SK-N-SH (cell line): ENCODE measurements at regions not wholly inside any gene's neighbourhood (a gene's known extent, or its start where the extent isn't known, plus 50 kb on each side); places are given as distances from the start of the nearest gene placed in this dataset.

ENCODE experiments used
- CTCF ChIA-PET: fragments of 300-600, 350-600 bp; formaldehyde crosslinking; extraction: SDS; loops from one replicate; lab custom pipeline; 2021; lab: Yijun Ruan, JAX
- POLR2A ChIA-PET: fragments of 350-600 bp; sonication (Branson Sonifier 250); formaldehyde crosslinking; extraction: SDS; loops from one replicate; lab custom pipeline; 2020; ENCODE audit warnings: antibody characterized with exemption, inconsistent platforms; lab: Yijun Ruan, JAX
- DNase-seq: peaks from one replicate; pipeline ENCODE4 v3.0.0; 2012
- H2AFZ ChIP-seq: fragments of 200-600 bp; sonication (generic); 2 replicates; pipeline ENCODE4 v1.8.1; 2016; ENCODE audit warnings: antibody characterized with exemption, mild to moderate bottlenecking, low read depth
- H3F3A ChIP-seq: fragments of 200-600 bp; sonication (generic); replicated peaks from 2 replicates; pipeline ENCODE3; 2016; ENCODE audit warnings: antibody characterized with exemption, mild to moderate bottlenecking; ENCODE audit not compliant: insufficient read depth
- H3K27ac ChIP-seq, 2 experiments: fragments of 200-500 bp in 1 of 2; fragments of 200-600 bp in 1 of 2; sonication (Bioruptor generic) in 1 of 2; sonication (generic), shearing (Covaris generic) in 1 of 2; 2 replicates each; pipeline versions ENCODE4 v1.5.1 to v1.6.1; 2014 to 2016; ENCODE audit warnings: low read depth in 2 of 2, inconsistent platforms in 1 of 2, low read length in 1 of 2, mild to moderate bottlenecking in 1 of 2, mixed read lengths in 1 of 2
- H3K27me3 ChIP-seq: fragments of 200-600 bp; sonication (generic), shearing (Covaris generic); 2 replicates; pipeline ENCODE4 v1.6.1; 2016; ENCODE audit warnings: mixed run types; ENCODE audit not compliant: insufficient read depth
- H3K36me3 ChIP-seq, 2 experiments: fragments of 200-500 bp in 1 of 2; fragments of 200-600 bp in 1 of 2; sonication (Bioruptor generic) in 1 of 2; sonication (generic) in 1 of 2; replicated peaks in 1 of 2; 2 replicates each; pipeline versions ENCODE3 to v1.5.1; 2014 to 2016; ENCODE audit warnings: low read length in 1 of 2, mild to moderate bottlenecking in 1 of 2; ENCODE audit not compliant: insufficient read depth in 2 of 2, control insufficient read depth in 1 of 2
- H3K4me1 ChIP-seq, 2 experiments: fragments of 200-500 bp in 1 of 2; fragments of 200-600 bp in 1 of 2; sonication (Bioruptor generic) in 1 of 2; sonication (generic), shearing (Covaris generic) in 1 of 2; 2 replicates each; pipeline versions ENCODE4 v1.5.1 to v1.6.1; 2014 to 2016; ENCODE audit warnings: low read depth in 1 of 2, low read length in 1 of 2, mixed run types in 1 of 2; ENCODE audit not compliant: insufficient read depth in 2 of 2, control insufficient read depth in 1 of 2
- H3K4me2 ChIP-seq: fragments of 200-600 bp; sonication (generic), shearing (Covaris generic); 2 replicates; pipeline ENCODE4 v1.6.1; 2017; ENCODE audit warnings: mixed run types
- H3K4me3 ChIP-seq, 2 experiments: fragments of 200-500 bp in 1 of 2; fragments of 200-600 bp in 1 of 2; sonication (Bioruptor generic) in 1 of 2; sonication (generic), shearing (Covaris generic) in 1 of 2; 2 replicates each; pipeline versions ENCODE4 v1.5.1 to v1.8.1; 2014 to 2016; ENCODE audit warnings: low read depth in 2 of 2, inconsistent platforms in 1 of 2, low read length in 1 of 2, mild to moderate bottlenecking in 1 of 2, mixed read lengths in 1 of 2, moderate library complexity in 1 of 2
- H3K79me2 ChIP-seq: fragments of 200-600 bp; sonication (generic); 2 replicates; pipeline ENCODE4 v1.8.1; 2017; ENCODE audit warnings: mild to moderate bottlenecking; ENCODE audit not compliant: insufficient read depth
- H3K9ac ChIP-seq: fragments of 200-600 bp; sonication (generic); 2 replicates; pipeline ENCODE4 v1.6.1; 2017; ENCODE audit warnings: mixed run types
- H3K9me2 ChIP-seq: fragments of 200-600 bp; sonication (generic); 2 replicates; pipeline ENCODE4 v1.6.1; 2017; ENCODE audit warnings: mixed run types
- H3K9me3 ChIP-seq: fragments of 200-600 bp; sonication (generic); 2 replicates; pipeline ENCODE4 v1.6.1; 2017; ENCODE audit warnings: mixed run types, mild to moderate bottlenecking, moderate library complexity
- H4K20me1 ChIP-seq: fragments of 200-600 bp; sonication (generic); 2 replicates; pipeline ENCODE4 v1.6.1; 2017; ENCODE audit warnings: mild to moderate bottlenecking, mixed run types; ENCODE audit not compliant: insufficient read depth
- CHD2 ChIP-seq: fragments of 150-350 bp; IDR thresholded peaks from 2 replicates; pipeline ENCODE4 v1.6.1; 2018; ENCODE audit warnings: low read length; ENCODE audit not compliant: partially characterized antibody
- CTCF ChIP-seq: fragments of 200-600 bp; sonication (generic); IDR thresholded peaks from 2 replicates; pipeline ENCODE4 v1.6.1; 2017; ENCODE audit warnings: antibody characterized with exemption, mild to moderate bottlenecking, moderate library complexity
- ELF1 ChIP-seq: IDR thresholded peaks from 2 replicates; pipeline ENCODE4 v1.4.0; 2012
- EZH2phosphoT487 ChIP-seq: fragments of 200-600 bp; sonication (generic); IDR thresholded peaks from 2 replicates; pipeline ENCODE4 v1.6.1; 2017; ENCODE audit warnings: low read depth, mixed run types, mild to moderate bottlenecking, antibody characterized with exemption, moderate library complexity, borderline replicate concordance
- FOSL2 ChIP-seq: IDR thresholded peaks from 2 replicates; pipeline ENCODE4 v1.4.0; 2012; ENCODE audit warnings: low read depth, mild to moderate bottlenecking, moderate library complexity, borderline replicate concordance
- GATA2 ChIP-seq: sonication (generic); formaldehyde crosslinking; IDR thresholded peaks from 2 replicates; pipeline ENCODE4 v1.5.0; 2020; ENCODE audit warnings: mild to moderate bottlenecking, missing genetic modification reagents
- IRF3 ChIP-seq: fragments of 150-350 bp; IDR thresholded peaks from 2 replicates; pipeline ENCODE4 v1.6.1; 2016; ENCODE audit warnings: mild to moderate bottlenecking, low read depth, low read length
- JUND ChIP-seq: IDR thresholded peaks from 2 replicates; pipeline ENCODE4 v1.4.0; 2012
- MAX ChIP-seq: IDR thresholded peaks from 2 replicates; pipeline ENCODE4 v1.4.0; 2012; ENCODE audit warnings: low read depth
- MEF2A ChIP-seq: IDR thresholded peaks from 2 replicates; pipeline ENCODE4 v1.4.0; 2012; ENCODE audit warnings: low read depth, borderline replicate concordance
- MXI1 ChIP-seq: IDR thresholded peaks from 2 replicates; pipeline ENCODE4 v1.6.1; 2012; ENCODE audit warnings: mild to moderate bottlenecking, low read depth, low read length, improper control_type of control experiment
- NFIC ChIP-seq: IDR thresholded peaks from 2 replicates; pipeline ENCODE4 v1.4.0; 2012; ENCODE audit warnings: borderline replicate concordance
- NRF1 ChIP-seq: IDR thresholded peaks from 2 replicates; pipeline ENCODE4 v1.6.1; 2012; ENCODE audit warnings: low read depth, mild to moderate bottlenecking, low read length
- RCOR1 ChIP-seq: fragments of 150-350 bp; IDR thresholded peaks from 2 replicates; pipeline ENCODE4 v1.6.1; 2017; ENCODE audit warnings: antibody characterized with exemption, low read length
- RXRA ChIP-seq: IDR thresholded peaks from 2 replicates; pipeline ENCODE4 v1.4.0; 2012; ENCODE audit warnings: low read depth, mild to moderate bottlenecking, borderline replicate concordance
- SMC3 ChIP-seq: IDR thresholded peaks from 2 replicates; pipeline ENCODE4 v1.6.1; 2012; ENCODE audit warnings: low read depth, low read length, improper control_type of control experiment
- TCF12 ChIP-seq: IDR thresholded peaks from 2 replicates; pipeline ENCODE4 v1.4.0; 2012
- USF1 ChIP-seq: IDR thresholded peaks from 2 replicates; pipeline ENCODE4 v1.4.0; 2012; ENCODE audit warnings: low read depth, borderline replicate concordance
- YY1 ChIP-seq: IDR thresholded peaks from 2 replicates; pipeline ENCODE4 v1.4.0; 2012; ENCODE audit warnings: low read depth, mild to moderate bottlenecking
- ZBTB33 ChIP-seq: IDR thresholded peaks from 2 replicates; pipeline ENCODE4 v1.4.0; 2012; ENCODE audit warnings: low read depth, borderline replicate concordance
- WGBS: methylation state at CpG from one replicate; pipeline ENCODE4 v1.1.6; 2017; ENCODE audit warnings: low lambda C conversion rate; 5-methylcytosine and 5-hydroxymethylcytosine counted together

GRCh38 chr1:208809876-208810275, 565.7 kb upstream of the PLXNA2 start:
- H3K9ac ChIP-seq = no peak overlapping the region
- H3F3A ChIP-seq = no peaks in the 10 kb centered on the region
- H3K27ac ChIP-seq = no peak overlapping the region
- POLR2A ChIA-PET = no interaction called here
- H2AFZ ChIP-seq = no peak overlapping the region
- H3K36me3 ChIP-seq = no peaks in the 10 kb centered on the region
- 81% methylated on average over 3 of the region's 3 CpGs for WGBS
- no peaks in the 10 kb centered on the region for H4K20me1 ChIP-seq
- no peaks in the 10 kb centered on the region; the same call in 1 of the 2 replicates for H3K79me2 ChIP-seq
- CTCF ChIA-PET = no interaction called here
- H3K27me3 ChIP-seq = no peaks in the 10 kb centered on the region
- no peak for DNase-seq
- H3K4me1 ChIP-seq = no peaks in the 10 kb centered on the region
- TF ChIP-seq IRF3 (no peak), CHD2 (no peak), RXRA (no peak), MEF2A (no peak), ZBTB33 (no peak), TCF12 (no peak), NFIC (no peak), FOSL2 (no peak), MXI1 (no peak), YY1 (no peak), SMC3 (no peak), MAX (no peak), GATA2 (CRISPR knock-in tag) (no peak), CTCF (no peak), EZH2phosphoT487 (no peak), JUND (no peak), RCOR1 (no peak), USF1 (no peak), ELF1 (no peak), NRF1 (no peak)
- H3K4me3 ChIP-seq = no peak overlapping the region
- no peak overlapping the region for H3K4me2 ChIP-seq
- no peaks in the 10 kb centered on the region for H3K9me2 ChIP-seq
- H3K9me3 ChIP-seq = no peaks in the 10 kb centered on the region
